ENCODE measurements at regions not wholly inside any gene's neighbourhood (a gene's known extent, or its start where the extent isn't known, plus 50 kb on each side); places are given as distances from the start of the nearest gene placed in this dataset.
"Not testable (repeated sequence)": the region's sequence is repeated elsewhere in the genome, so short reads cannot be mapped to it uniquely, and the experiment has no call there.

- DNase-seq (ENCODE audit: low spot score) (no peak), ATAC-seq (ENCODE audit: low FRiP score) (no peak)
- TF ChIP-seq, protein P1, sequence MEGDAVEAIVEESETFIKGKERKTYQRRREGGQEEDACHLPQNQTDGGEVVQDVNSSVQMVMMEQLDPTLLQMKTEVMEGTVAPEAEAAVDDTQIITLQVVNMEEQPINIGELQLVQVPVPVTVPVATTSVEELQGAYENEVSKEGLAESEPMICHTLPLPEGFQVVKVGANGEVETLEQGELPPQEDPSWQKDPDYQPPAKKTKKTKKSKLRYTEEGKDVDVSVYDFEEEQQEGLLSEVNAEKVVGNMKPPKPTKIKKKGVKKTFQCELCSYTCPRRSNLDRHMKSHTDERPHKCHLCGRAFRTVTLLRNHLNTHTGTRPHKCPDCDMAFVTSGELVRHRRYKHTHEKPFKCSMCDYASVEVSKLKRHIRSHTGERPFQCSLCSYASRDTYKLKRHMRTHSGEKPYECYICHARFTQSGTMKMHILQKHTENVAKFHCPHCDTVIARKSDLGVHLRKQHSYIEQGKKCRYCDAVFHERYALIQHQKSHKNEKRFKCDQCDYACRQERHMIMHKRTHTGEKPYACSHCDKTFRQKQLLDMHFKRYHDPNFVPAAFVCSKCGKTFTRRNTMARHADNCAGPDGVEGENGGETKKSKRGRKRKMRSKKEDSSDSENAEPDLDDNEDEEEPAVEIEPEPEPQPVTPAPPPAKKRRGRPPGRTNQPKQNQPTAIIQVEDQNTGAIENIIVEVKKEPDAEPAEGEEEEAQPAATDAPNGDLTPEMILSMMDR (IDR thresholded peaks at IDR 0.05), result no peak
Measured at GRCh38 chr1:5125208-5125607, 470.8 kb downstream of the AJAP1 start.

DNA sequence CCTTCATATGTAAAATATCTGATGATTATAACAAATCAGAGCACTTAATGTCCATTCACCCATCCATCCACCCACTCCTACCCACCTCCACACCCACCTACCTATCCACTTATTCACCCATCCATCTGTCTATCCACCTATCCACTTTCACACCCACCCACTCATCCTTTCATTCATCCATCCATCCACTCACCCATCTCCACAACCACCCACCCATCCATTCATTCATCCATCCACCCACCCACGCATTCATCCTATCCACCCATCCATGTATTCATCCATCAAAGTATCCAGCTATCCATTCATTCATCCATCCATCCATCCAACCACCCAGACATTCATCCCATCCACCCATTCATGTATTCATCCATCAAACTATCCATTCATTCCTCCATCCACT, 466.1 kb downstream of the AJAP1 start:
- TF ChIP-seq, protein P1 (IDR thresholded peaks at IDR 0.05), result no peak
- ATAC-seq (ENCODE audit: low FRiP score), result no peak
- no peak for DNase-seq (ENCODE audit: low spot score)

DNA sequence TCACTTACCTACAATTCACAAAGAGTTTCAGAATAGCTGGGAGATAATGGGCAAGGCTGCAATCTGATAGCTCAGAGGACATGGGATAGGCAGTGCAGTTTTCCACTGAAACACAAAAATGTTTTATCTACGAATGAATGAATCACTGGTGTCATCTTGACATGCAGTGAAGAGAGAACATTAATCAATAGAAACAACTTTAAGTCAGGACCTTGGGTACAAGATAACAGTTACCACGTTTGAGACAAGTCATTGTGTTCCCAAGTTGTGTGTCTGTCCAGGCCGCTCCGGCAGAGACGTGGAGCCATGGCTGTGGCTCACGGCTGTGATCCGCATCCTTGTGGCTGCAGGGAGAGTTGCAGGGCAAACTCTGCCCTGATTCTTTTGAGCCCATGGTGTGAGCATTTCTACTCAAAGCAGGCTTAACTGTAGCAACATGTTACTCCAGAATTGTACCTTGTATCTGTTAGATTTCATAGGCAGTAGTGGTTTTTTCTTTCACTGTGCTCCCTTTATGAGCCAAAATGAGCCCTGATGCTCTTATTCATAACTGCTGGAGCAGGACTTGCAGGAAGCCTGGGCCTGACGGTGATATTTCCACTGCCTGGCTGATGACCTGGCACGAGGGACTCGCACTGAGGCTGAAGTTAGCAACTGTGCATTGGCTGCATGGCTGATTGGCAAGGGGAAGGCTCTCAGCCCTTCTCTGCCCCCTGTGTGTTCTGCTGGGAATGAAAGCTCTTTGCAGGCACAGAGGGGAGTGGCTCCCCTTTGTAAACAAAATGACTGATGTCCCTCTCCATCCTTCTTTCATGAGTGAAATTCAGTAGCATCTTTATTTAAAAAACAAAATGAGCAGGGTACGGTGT, 465.2 kb downstream of the AJAP1 start:
- TF ChIP-seq, protein P1 (IDR thresholded peaks at IDR 0.05), result no peak
- DNase-seq (ENCODE audit: low spot score) (no peak), ATAC-seq (ENCODE audit: low FRiP score) (no peak)

GRCh38 chr1:5118771-5119170, 464.4 kb downstream of the AJAP1 start:
- ATAC-seq (ENCODE audit: low FRiP score); DNase-seq (ENCODE audit: low spot score): not testable (repeated sequence)

DNA sequence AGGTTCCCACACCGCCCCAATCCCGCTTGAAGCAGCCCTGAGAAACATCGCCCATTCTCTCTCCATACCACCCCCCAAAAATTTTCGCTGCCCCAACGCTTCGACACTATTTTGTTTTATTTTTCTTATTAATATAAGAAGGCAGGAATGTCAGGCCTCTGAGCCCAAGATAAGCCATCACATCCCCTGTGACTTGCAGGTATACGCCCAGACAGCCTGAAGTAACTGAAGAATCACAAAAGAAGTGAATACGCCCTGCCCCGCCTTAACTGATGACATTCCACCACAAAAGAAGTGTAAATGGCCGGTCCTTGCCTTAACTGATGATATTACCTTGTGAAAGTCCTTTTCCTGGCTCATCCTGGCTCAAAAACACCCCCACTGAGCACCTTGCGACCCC, 463.9 kb downstream of the AJAP1 start:
- DNase-seq (ENCODE audit: low spot score); ATAC-seq (ENCODE audit: low FRiP score): not testable (repeated sequence)

DNA sequence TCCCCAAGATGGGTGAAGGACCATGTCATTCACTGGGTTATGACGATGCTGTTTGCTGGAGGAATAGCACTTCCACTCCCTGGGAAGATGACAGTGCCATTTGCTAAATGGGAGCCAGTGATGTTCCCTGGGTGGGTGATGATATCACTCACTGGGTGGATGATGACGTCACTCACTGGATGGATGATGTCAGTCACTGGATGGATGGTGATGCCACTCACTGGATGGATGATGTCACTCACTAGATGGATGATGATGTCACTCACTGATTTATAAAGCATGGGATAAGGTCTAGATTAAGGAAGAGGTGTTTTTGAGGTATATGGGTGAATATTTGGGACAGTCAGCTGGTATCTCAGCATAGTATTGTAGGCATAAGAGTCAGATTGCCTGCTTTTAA, 457.2 kb downstream of the AJAP1 start:
- no peak for DNase-seq (ENCODE audit: low spot score)
- no peak for ATAC-seq (ENCODE audit: low FRiP score)
- TF ChIP-seq, protein P1 (IDR thresholded peaks at IDR 0.05), result no peak

DNA sequence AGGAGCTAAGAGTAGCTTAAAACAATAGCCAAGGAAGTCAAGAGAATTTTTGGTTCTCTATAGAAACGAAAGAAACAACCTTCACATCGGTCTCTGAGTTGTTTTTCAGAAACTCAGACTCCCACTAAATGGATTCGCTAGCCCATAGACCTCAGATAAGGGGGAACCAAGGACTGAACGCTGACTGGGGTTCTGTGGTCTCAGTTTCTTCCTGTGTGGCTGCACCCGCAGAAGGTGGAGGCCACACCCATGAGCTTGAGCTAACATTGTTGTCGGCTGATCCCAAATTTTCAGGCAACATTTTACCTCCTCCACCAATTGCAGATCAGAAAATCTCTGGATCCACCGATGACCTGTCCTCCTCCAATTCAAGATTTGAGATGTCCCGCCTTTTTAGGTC, 456.1 kb downstream of the AJAP1 start:
- no peak for ATAC-seq (ENCODE audit: low FRiP score)
- TF ChIP-seq, protein P1 (IDR thresholded peaks at IDR 0.05), result no peak
- no peak for DNase-seq (ENCODE audit: low spot score)

GRCh38 chr1:5109633-5110032, 455.2 kb downstream of the AJAP1 start:
- ATAC-seq (ENCODE audit: low FRiP score) (no peak), DNase-seq (ENCODE audit: low spot score) (no peak)
- TF ChIP-seq, protein P1 (IDR thresholded peaks at IDR 0.05), result no peak

Data from omental fat pad (tissue), 3 donors.